GM18861 (cell line): ENCODE measurements at regions not wholly inside any gene's neighbourhood (a gene's known extent, or its start where the extent isn't known, plus 50 kb on each side); places are given as distances from the start of the nearest gene placed in this dataset.
"Not testable (repeated sequence)": the region's sequence is repeated elsewhere in the genome, so short reads cannot be mapped to it uniquely, and the experiment has no call there.

Experiments
- ATAC-seq: cut with Tn5 transposase; IDR thresholded peaks from one replicate; pipeline ENCODE4 v1.9.1; 2021; ENCODE audit not compliant: unreplicated experiment

DNA sequence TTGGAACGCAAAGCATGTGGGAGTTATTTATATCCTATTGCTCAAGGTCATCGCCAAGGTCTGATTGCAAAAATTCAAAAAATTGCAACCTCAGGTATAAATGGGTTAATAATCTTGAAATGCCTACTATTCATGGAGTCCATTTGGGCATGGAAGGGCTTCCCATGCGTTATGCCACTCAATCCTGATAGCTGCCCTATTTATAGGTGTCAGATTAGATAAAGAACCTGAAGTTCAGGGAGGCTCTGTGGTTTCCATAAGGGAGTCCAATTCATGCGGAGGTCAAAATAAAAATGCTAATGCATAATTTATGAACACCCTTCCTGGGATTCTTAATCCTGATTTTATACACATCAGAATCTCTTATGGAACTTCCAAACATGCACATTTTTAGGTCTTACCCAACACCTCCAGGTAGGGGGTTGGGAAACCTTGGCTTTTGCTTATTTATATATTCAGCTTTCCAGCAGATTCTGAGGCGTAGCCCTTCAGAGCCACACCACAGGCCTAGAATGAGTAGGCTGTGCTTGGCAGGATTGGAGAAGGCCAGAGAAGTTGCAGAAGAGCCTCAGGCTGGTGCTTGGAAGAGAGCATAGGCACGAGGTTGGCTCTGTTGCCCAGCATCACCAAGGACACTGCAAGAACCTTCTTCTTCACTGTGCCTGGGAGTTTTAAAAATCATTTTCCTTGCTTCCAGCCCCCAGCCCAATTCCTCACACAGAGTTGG is 324.4 kb upstream of the CFAP20DC start:
- no peak for ATAC-seq

DNA sequence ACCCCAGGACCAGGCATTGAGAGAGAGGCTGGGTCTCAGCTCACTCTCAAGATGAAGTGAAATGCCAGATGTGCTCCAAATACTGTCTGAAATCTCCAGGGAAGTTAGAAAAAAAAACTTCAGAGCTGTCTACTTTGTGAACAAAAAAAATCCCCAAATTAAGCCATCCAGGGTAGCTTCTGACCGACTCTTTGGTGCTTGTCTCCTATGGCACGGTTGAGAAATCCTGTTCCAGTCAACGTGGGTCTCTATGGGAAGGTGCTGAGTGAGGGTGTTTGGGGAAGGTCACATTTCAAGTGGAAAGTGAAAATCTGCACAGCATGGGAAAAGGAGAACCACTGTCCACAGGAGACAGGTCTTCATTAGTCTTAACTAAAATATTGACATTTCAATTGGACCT is 322.5 kb upstream of the CFAP20DC start:
- no peak for ATAC-seq

GRCh38 chr3:59368900-59369675 is 319.3 kb upstream of the CFAP20DC start:
- ATAC-seq = no peak

- no peak for ATAC-seq
Observed at GRCh38 chr3:59367150-59367549, 317.3 kb upstream of the CFAP20DC start.

- ATAC-seq = no peak
Observed at GRCh38 chr3:59366218-59366617, 316.4 kb upstream of the CFAP20DC start.

DNA sequence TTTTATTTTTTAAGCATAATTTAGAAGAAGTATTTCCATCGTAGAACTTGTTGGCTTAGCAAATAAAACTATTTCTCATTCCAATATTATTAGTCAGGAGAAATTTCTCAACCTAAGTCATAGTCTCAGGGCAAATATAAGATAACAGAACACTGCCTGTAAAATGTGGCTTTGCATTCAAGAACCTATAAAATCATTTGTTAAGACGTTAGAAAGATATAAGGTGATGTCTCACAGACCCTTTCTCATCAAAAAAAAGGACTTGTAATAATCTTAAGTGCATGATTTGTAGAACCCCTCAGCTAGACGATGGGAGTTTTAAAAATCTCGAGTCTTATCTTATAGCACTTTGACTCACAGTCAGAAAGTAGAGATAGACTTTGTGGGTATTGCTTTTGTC is 314.7 kb upstream of the CFAP20DC start:
- no peak for ATAC-seq

- not testable (repeated sequence) for ATAC-seq
Observed at GRCh38 chr3:59360312-59360711, 310.5 kb upstream of the CFAP20DC start.

DNA sequence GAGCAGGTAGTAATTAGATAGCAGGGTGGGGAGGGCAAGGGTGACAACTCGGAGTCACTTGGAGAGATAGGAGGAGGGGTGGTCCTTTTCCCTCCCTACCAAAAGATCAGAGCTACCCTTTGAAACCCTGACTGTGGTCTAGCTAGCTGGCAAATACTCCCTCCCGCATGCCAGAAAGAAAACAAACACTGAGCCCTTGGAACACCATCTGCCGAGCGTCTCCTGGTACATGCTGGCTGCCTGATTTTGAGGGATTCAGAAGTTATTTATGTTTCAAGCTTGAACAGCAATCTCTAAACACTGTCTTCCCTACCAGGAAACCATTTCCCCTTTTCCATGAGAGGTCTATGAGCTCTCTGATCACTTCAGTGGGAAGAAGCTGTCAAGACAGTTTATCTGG is 291.6 kb upstream of the CFAP20DC start:
- ATAC-seq = no peak

DNA sequence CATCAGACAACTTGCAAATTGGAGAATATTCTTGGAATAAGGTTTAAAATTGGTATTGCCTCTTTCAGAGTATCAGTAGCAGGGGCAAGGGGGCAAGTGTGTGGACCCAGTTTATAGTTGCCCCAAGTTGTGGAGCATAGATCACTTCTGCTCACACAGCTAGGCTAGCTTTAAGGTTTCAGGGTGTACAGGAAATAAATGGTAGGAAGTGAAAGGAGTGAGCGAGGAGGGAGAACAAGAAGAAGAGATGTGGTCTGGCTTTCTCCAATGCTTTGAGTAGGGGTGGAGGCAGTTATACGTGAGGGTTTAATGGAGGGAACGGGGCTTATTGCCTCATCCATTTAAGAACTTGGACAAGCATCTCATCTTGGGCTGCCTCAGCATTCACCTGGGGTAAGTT is 290.0 kb upstream of the CFAP20DC start:
- ATAC-seq = no peak

DNA sequence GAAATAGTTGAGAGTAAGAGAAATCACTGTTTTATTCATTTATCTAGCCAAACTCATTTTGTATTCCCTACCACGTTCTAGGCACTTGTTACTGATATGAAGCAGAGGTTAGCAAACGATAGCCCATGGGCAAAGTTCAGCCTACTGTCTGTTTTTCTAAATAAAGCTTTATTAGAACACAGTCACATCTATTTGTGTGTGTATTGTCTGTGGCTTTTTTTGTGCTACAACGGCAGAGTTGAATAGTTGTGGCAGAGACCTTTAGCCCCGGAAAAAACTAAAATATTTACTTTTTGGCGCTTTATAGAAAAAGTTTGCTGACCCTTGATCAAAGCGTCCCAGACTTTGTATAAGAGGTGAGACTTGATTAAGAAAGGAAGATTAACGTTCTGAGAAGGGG is 289.1 kb upstream of the CFAP20DC start:
- no peak for ATAC-seq

DNA sequence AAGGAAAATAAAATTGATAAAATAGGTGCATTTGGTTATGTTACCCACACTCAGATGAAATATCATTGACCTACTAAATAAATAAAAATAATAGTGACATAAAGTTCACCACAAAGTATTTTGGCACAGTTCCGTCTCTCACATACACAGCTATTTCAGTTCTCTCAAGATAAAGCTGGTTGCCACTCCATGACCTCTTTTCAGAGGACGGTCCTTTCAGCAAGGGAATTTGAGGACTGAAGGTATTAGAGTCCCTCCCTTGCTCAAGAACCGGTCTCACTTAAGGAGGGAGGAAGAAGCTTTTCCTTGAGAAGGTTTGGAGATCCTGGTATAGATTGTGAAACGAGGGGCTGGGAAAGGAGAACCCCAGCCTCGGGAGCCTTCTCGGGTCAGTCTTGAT is 285.5 kb upstream of the CFAP20DC start:
- no peak for ATAC-seq

DNA sequence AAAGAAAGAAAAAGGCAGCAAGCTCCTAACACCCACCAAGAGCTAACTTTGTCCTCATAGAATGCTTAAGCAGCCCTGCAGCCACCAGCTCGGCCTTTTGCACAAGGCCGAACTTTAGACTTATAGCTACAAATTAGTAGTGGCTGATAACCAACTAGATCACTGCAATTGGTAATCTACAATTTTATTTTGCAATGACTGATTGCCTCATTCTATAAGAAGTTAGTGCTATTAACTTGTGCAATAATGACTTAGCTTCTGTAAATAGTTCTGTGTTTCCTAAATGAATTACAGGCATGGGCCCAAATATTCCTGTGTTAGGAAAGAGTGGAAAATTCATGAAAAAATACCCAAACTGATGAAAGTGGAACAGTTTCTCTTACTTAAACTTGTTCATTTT is 284.8 kb upstream of the CFAP20DC start:
- ATAC-seq = no peak

DNA sequence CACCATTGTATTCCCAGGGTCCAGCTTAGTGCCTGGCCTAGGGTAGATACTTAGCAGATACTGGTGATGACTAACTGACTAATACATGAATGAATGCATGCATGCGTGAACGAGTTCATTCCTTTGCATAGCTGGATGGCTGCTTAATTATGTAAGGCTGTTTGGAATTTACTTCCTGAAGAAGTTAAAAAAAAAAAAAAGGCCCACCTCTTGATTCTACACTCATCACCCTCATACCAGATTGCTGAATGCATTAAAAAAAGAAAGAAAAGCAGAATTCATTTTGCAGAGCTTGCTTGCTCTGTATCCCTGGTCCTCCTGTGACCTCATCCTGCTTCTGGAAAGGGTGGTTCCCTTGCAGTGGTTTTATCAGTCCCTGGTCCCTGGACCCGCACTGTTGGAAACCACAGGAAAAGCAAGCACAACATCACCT is 277.6 kb upstream of the CFAP20DC start:
- ATAC-seq = no peak

- ATAC-seq = no peak
Observed at GRCh38 chr3:59326246-59327024, 276.6 kb upstream of the CFAP20DC start.

DNA sequence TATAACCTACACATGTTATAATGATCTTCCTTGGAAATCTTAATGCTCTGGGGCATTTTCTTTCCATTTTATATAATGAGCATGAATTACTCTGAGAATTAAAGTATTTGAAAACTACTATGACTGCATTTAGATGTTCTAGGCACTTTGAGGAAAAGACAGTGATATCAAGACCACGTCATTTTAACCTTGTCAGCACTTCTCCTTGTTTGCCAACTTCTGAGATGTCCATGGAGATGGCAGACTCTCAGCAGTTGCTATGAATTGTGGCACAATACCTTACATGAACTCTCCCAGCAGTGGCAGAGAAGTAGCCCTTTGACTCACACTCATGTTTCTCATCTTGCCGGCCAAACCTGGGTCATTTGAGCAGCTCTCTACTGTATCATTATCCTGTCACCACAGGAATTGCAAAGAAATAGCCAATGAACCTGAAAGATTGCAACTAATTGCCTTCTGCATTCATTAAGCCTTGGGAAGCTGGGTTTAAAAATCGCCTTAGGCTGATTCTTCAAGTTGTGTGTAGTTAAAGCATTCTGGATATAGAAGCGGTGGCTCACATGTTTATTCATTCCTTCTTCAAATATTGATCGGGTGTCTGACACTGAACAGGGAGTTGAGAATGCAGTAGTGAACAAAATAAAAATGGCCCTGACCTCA is 272.2 kb upstream of the CFAP20DC start:
- no peak for ATAC-seq

DNA sequence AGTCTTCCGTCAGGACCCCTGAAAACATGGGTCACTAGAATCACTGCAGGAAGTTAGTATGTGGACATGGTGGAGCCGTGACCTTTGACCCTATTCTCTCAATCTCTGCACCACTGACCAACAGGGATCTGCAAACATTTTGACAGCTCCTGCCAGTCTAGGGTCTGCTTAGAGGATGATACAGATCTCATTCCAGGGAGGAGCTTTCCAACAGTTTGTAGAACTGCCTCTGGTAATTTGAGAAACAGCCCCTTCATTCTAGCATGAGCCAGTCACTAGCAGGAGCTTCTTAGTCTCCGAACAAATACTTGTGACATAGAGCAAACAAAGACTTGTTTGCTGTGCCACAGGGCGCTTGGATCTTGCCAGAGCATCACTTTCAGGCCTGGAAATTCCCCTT is 270.3 kb upstream of the CFAP20DC start:
- no peak for ATAC-seq

DNA sequence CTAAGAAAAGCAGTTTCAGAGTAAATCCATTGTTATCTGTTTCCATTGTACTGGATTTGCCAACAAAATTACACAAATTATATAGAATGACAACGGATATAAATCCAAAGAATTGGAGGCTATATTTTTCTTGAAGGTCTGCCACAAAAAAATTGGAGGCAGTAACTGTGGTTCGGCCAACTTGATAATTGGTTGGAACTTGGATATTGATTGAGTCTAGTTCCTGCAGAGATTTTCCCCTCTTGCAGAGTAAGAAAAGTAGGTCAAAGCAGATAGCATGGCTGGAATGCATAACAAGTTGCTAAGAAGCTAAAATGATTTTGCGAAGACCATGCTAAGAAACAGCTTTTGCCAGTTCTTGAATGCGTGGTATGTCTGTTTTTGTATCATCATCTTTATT is 269.6 kb upstream of the CFAP20DC start:
- no peak for ATAC-seq

- ATAC-seq = no peak
Observed at GRCh38 chr3:59318881-59319280, 269.1 kb upstream of the CFAP20DC start.

DNA sequence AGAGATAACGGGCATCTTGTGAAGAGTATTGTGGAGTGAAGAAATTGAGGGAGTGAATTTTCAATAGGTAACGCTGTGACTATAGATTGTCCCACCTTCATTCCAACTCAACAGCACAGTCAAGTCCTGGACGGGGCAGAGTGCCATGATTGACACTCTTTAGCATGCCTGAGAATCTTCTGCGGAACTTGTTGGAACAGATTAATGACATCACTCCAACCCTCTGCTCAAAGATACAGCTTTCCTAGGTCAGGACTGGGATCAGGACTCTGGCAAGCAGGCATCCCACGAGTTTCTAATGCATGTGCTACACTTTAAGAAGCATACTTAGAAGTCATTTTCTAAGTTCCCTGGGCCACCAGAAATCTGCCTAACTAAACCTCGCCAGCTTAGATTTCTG is 267.6 kb upstream of the CFAP20DC start:
- ATAC-seq = no peak

GRCh38 chr3:59316688-59317275 is 267.0 kb upstream of the CFAP20DC start:
- ATAC-seq = no peak

GRCh38 chr3:59313365-59313764 is 263.5 kb upstream of the CFAP20DC start:
- ATAC-seq = no peak
